Kidney (tissue), 13 donors: ENCODE measurements at regions not wholly inside any gene's neighbourhood (a gene's known extent, or its start where the extent isn't known, plus 50 kb on each side); places are given as distances from the start of the nearest gene placed in this dataset.

Experiments
- DNase-seq, 5 donors: peaks; one replicate each; pipeline ENCODE4 v3.0.0-alpha.2; 2013 to 2020
- FAIRE-seq: peaks from 2 replicates; lab custom pipeline; 2012; peaks lifted over from hg19 to GRCh38; lab: Jason Lieb, UNC
- H3K27ac ChIP-seq, 2 donors: one replicate each; pipeline ENCODE4 v1.7.0; 2013; ENCODE audit warnings: low read depth in 2 of 2, low read length in 2 of 2, inconsistent platforms in 1 of 2
- H3K27me3 ChIP-seq: one replicate; pipeline ENCODE4 v1.7.1; 2013; ENCODE audit warnings: low read length, inconsistent platforms; ENCODE audit not compliant: control insufficient read depth, insufficient read depth
- H3K36me3 ChIP-seq, 3 donors: one replicate each; pipeline versions ENCODE4 v1.7.0 to v1.7.1; 2013; ENCODE audit warnings: low read length in 3 of 3, control low read depth in 1 of 3, inconsistent platforms in 1 of 3; ENCODE audit not compliant: insufficient read depth in 3 of 3, control insufficient read depth in 2 of 3
- H3K4me1 ChIP-seq, 3 donors: one replicate each; pipeline versions ENCODE4 v1.7.0 to v1.7.1; 2013; ENCODE audit warnings: low read length in 3 of 3, inconsistent platforms in 1 of 3, low read depth in 1 of 3; ENCODE audit not compliant: control insufficient read depth in 2 of 3, insufficient read depth in 2 of 3
- H3K4me3 ChIP-seq, 3 donors: one replicate each; pipeline versions ENCODE4 v1.7.0 to v1.8.1; 2013; ENCODE audit warnings: low read length in 3 of 3, control low read depth in 1 of 3, inconsistent platforms in 1 of 3
- H3K9ac ChIP-seq, 3 donors: one replicate each; pipeline versions ENCODE4 v1.7.0 to v1.7.1; 2013; ENCODE audit warnings: low read length in 3 of 3, control low read depth in 1 of 3, inconsistent platforms in 1 of 3
- H3K9me3 ChIP-seq, 3 donors: one replicate each; pipeline versions ENCODE4 v1.7.0 to v1.7.1; 2013; ENCODE audit warnings: low read length in 3 of 3, control low read depth in 1 of 3, inconsistent platforms in 1 of 3; ENCODE audit not compliant: control insufficient read depth in 2 of 3, insufficient read depth in 1 of 3
- intact Hi-C: fragments of 100-400 bp; cut with DNase I; formaldehyde crosslinking; loops from one replicate; pipeline ENCODE4 v1.11.1; 2022
- TF ChIP-seq, protein P1 (sequence below): IDR thresholded peaks from 3 replicates; pipeline ENCODE4 v1.5.1; 2012; ENCODE audit warnings: mild to moderate bottlenecking, moderate library complexity, borderline replicate concordance; ENCODE audit not compliant: insufficient read depth; ENCODE audit errors: extremely low read depth
- donor health status: control.
- donor health status: control.
- donor health status: control.
- donor health status: control.
- donor health status: control.
- donor health status: DM: yes; HTN: yes; CAD: no.
- donor health status: Normal renal cell carcinoma (clear cell type).

DNA sequence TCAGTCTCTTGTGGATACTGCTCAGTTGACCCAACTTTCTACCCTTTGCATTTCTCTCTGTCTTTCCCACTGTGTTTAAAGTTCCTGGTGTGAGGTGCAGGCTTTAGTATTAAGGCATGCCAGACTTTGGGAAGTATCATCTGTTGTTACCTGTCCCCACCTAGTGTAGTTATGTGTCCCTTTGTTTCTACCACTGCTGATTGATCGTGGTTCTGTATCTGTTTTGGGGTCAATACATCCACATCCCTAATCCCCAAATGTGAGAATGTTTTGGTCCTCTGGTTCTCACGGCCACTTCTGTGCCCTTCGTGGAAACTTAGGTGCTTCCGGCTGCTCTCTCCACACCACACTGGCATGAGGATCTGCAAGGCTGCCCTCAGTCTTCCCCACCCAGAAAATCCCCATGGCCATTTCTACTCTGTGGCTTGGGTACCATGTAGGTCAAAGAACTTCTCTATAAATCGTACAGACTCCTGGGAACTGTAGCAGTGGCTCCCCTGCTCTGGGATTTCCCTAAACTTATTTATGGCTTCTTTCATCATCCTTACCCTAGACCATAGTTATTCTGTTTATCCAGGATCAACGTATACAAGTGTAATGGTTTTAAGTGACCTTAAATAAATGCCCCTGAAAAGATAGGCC is 443.2 kb downstream of the XYLT1 start:
- TF ChIP-seq, protein P1, sequence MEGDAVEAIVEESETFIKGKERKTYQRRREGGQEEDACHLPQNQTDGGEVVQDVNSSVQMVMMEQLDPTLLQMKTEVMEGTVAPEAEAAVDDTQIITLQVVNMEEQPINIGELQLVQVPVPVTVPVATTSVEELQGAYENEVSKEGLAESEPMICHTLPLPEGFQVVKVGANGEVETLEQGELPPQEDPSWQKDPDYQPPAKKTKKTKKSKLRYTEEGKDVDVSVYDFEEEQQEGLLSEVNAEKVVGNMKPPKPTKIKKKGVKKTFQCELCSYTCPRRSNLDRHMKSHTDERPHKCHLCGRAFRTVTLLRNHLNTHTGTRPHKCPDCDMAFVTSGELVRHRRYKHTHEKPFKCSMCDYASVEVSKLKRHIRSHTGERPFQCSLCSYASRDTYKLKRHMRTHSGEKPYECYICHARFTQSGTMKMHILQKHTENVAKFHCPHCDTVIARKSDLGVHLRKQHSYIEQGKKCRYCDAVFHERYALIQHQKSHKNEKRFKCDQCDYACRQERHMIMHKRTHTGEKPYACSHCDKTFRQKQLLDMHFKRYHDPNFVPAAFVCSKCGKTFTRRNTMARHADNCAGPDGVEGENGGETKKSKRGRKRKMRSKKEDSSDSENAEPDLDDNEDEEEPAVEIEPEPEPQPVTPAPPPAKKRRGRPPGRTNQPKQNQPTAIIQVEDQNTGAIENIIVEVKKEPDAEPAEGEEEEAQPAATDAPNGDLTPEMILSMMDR = no peak
- Histone ChIP-seq H3K36me3 (no peaks in the 10 kb centered on the region), H3K27ac (no peak overlapping the region), H3K4me3 (no peak overlapping the region), H3K9ac (no peak overlapping the region), H3K27me3 (no peaks in the 10 kb centered on the region), H3K4me1 (no peaks in the 10 kb centered on the region), H3K9me3 (no peaks in the 10 kb centered on the region)
- DNase-seq (no peak), FAIRE-seq (no peak)
- intact Hi-C loops = no loop called here

DNA sequence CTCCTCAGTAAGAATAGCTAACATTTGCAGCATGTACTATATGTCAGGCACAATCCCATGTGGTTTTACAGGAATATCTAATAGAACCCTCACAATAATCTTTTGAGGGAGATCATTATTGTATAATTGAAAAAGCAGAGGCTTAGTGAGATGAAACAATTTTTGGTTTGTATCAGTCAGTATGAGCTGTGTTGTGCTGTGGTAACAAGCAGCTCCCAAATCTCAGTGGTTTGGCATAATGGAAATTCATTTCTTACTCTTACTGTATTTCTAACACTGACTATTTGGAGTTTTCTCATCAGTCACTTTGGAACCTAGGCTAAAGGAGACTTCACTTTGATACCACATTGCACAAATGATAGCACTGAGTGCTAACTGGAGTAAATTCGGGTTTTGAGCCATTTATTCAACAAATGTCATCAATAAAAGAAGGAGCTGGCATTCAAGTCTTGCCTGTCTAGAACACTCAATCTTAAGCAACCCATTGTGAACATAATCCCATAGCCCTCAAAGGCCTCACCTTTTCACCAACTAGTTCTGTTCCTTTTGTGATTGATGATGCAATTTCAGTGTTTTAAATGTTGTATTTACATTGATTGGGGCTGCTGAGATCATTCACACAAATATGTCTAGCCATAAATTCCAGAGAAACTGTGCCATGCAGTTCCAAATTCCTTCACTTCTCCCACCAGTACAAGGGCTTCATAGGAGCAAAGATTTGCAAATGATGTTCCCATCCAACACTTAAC is 441.0 kb downstream of the XYLT1 start:
- Histone ChIP-seq H3K27ac (no peak overlapping the region), H3K27me3 (no peaks in the 10 kb centered on the region), H3K4me1 (no peaks in the 10 kb centered on the region), H3K36me3 (no peaks in the 10 kb centered on the region), H3K9me3 (no peaks in the 10 kb centered on the region), H3K9ac (no peak overlapping the region), H3K4me3 (no peak overlapping the region)
- TF ChIP-seq, protein P1 = no peak
- no peak for FAIRE-seq
- no peak for DNase-seq
- intact Hi-C loops = no loop called here

DNA sequence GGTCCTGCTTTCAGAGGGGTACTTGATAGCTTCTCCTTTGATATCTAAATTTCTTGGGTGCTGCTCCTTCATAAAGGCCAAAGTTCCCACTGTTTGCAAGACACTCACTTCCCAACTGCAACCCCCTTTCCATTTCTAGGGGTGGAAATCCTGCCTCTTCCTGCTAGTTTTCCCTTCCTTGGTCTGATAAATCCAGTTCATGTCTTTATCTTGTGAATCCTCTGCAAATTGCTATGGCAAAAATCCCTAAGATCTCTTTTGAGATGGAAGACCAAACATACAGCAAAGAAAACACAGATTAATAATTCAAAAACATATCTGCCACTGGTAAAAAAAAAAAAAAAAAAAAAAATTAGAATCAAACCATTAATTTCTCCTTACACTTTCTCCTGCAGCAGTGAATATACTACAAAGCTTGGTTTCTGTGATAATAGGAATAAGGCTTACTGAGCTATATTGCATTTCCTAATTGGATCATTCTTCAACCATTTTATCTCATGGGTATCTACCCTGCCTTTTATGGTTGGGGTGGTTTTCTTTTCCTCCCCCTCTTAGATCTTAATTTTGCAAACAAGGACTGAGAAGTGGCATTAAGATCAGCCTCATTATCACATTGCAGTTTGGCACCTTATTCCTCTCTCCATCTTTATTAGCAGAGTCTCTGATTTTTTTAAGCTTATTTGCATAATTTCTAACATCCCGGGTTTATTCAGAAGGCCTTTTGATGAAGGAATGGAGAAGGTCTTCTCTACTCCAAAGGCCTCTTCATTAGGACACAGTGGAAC is 439.1 kb downstream of the XYLT1 start:
- H3K27me3 ChIP-seq = no peaks in the 10 kb centered on the region
- no peaks in the 10 kb centered on the region for H3K9me3 ChIP-seq
- TF ChIP-seq, protein P1 = no peak
- no peaks in the 10 kb centered on the region for H3K36me3 ChIP-seq
- H3K27ac ChIP-seq = no peak overlapping the region
- FAIRE-seq (no peak), DNase-seq (no peak)
- H3K4me3 ChIP-seq = no peak overlapping the region
- H3K9ac ChIP-seq = no peak overlapping the region
- H3K4me1 ChIP-seq = no peaks in the 10 kb centered on the region
- intact Hi-C loops = no loop called here
